ENCODE measurements at regions not wholly inside any gene's neighbourhood (a gene's known extent, or its start where the extent isn't known, plus 50 kb on each side); places are given as distances from the start of the nearest gene placed in this dataset.
"Not testable (repeated sequence)": the region's sequence is repeated elsewhere in the genome, so short reads cannot be mapped to it uniquely, and the experiment has no call there.

GRCh38 chr12:18849761-18850160 is 111.8 kb downstream of the CAPZA3 start:
- DNase-seq = no peak

- no peak for DNase-seq
These were observed 112.8 kb downstream of the CAPZA3 start for GRCh38 chr12:18850752-18851151.

- DNase-seq = no peak
These were observed 113.4 kb downstream of the CAPZA3 start for GRCh38 chr12:18851271-18851670.

GRCh38 chr12:18853570-18854366 is 115.8 kb downstream of the CAPZA3 start:
- DNase-seq = no peak

GRCh38 chr12:18857656-18858055 is 119.7 kb downstream of the CAPZA3 start:
- DNase-seq = no peak

GRCh38 chr12:18859400-18859799 is 121.5 kb downstream of the CAPZA3 start:
- no peak for DNase-seq

- no peak for DNase-seq
These were observed 123.5 kb downstream of the CAPZA3 start for GRCh38 chr12:18861287-18861858.

GRCh38 chr12:18863769-18864500 is 126.0 kb downstream of the CAPZA3 start:
- no peak for DNase-seq

GRCh38 chr12:18864900-18865561 is 127.1 kb downstream of the CAPZA3 start:
- DNase-seq = no peak

- no peak for DNase-seq
These were observed 130.8 kb downstream of the CAPZA3 start for GRCh38 chr12:18868717-18869116.

- no peak for DNase-seq
These were observed 134.9 kb downstream of the CAPZA3 start for GRCh38 chr12:18872770-18873169.

GRCh38 chr12:18878676-18879180 is 140.8 kb downstream of the CAPZA3 start:
- no peak for DNase-seq

GRCh38 chr12:18882690-18883089 is 144.8 kb downstream of the CAPZA3 start:
- no peak for DNase-seq

GRCh38 chr12:18886962-18887361 is 149.0 kb downstream of the CAPZA3 start:
- DNase-seq = no peak

- no peak for DNase-seq
These were observed 149.4 kb downstream of the CAPZA3 start for GRCh38 chr12:18887368-18887767.

GRCh38 chr12:18888047-18888446 is 150.1 kb downstream of the CAPZA3 start:
- no peak for DNase-seq

GRCh38 chr12:18890621-18891020 is 152.7 kb downstream of the CAPZA3 start:
- DNase-seq = not testable (repeated sequence)

GRCh38 chr12:18895540-18895939 is 157.6 kb downstream of the CAPZA3 start:
- DNase-seq = no peak

GRCh38 chr12:18895946-18896345 is 158.0 kb downstream of the CAPZA3 start:
- no peak for DNase-seq

- no peak for DNase-seq
These were observed 159.9 kb downstream of the CAPZA3 start for GRCh38 chr12:18897823-18898222.

- no peak for DNase-seq
These were observed 160.6 kb downstream of the CAPZA3 start for GRCh38 chr12:18898470-18898869.

GRCh38 chr12:18899162-18899561 is 161.2 kb downstream of the CAPZA3 start:
- DNase-seq = no peak

GRCh38 chr12:18899678-18900317 is 161.9 kb downstream of the CAPZA3 start:
- no peak for DNase-seq

All from NCI-H187 (cell line).